DMS153 (cell line): ENCODE measurements at regions not wholly inside any gene's neighbourhood (a gene's known extent, or its start where the extent isn't known, plus 50 kb on each side); places are given as distances from the start of the nearest gene placed in this dataset.
"Not testable (repeated sequence)": the region's sequence is repeated elsewhere in the genome, so short reads cannot be mapped to it uniquely, and the experiment has no call there.

ENCODE experiments used
- DNase-seq: peaks from one replicate; lab custom pipeline; 2025; lab: John Stamatoyannopoulos, UW

DNA sequence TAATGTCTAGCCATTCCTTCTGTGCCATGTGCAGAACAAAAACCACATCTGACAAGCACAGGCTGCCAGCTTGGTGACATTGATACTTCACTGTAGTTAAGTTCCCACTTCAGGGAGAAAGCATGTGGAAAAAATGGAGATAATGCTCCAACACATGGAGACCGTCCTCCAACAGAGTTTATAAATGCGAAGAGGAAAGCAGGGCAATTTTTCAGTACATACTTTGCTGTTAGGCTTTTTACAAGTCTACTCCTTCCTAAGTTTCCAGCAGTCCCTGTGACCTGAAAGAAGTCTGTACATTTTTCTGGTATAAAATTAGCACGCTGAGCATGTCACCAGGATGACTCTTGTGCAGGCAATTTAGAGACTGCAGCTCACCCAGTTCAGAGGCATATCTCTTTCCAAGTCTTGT is 766.9 kb upstream of the IGFBP7 start:
- DNase-seq, result no peak

GRCh38 chr4:57875829-57876392 is 765.7 kb upstream of the IGFBP7 start:
- DNase-seq, result no peak

DNA sequence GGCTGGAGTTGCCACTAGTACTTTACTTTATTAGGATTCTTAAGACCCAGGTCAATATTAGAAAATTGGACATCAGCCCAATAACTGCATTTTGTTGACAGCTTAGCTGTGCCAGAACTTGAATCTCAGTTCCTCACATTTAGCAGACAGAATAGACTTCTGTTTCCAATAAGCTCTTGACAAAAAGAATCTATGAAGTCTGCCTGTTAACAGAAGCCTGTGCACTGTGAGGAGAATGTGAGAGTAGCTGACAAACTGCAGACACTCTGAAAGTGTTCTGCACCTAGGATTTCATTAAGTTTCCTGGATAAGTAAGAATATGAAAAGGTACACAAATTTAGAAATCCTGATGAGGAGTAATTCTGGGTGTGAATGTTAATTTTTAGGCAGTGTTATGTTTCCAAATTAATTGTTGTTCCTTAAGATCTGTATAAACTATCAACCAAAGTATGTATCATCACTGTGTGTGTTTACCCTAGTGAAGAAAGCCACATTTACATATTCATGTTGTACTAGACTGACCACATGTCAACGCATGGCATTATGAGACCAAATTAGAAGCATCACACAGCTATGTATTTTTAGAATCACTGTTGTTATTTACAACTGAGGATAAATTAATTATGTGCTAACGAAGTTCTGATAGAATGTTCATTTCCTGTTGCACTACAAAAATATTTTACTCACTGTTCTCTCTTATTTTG is 756.4 kb upstream of the IGFBP7 start:
- no peak for DNase-seq

DNA sequence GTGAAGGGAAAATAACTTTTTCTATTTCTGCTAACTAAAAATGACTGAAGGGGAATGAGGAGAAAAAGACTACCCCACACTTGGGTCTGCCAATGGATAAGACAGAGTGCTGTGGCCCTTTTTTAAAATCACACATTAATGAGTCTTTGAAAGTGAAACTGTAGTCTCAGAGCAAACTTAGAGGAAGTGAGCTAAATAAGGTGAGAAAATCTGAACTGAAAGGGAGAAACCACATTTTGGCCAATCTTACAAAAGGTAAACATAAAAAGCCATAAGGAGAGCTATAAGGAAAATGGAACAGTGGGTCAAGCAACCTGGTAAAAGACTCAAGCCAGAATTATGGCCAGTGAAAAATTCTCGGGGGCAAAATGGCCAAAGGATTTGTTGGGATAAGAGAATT is 755.1 kb upstream of the IGFBP7 start:
- DNase-seq, result no peak

- no peak for DNase-seq
These were observed 744.6 kb upstream of the IGFBP7 start for GRCh38 chr4:57854748-57855147.

DNA sequence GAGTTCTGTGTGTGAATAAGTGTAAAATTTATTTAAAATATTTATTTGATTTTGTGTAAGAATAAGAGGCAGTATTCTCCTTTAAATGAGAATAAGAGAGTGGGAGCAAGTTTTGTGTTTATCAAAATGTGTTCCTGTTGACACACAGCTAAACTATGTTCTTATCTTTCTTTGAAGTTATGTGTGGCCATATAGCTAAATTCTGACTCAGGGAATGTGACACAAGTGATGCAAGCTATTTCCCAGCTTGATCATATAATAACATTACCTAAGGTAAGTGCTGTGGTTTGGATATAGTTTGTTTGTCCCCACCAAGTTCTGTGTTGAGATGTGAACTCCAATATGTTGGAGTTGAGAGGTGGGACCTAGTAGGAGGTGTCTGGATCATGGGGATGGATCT is 740.0 kb upstream of the IGFBP7 start:
- DNase-seq, result no peak

DNA sequence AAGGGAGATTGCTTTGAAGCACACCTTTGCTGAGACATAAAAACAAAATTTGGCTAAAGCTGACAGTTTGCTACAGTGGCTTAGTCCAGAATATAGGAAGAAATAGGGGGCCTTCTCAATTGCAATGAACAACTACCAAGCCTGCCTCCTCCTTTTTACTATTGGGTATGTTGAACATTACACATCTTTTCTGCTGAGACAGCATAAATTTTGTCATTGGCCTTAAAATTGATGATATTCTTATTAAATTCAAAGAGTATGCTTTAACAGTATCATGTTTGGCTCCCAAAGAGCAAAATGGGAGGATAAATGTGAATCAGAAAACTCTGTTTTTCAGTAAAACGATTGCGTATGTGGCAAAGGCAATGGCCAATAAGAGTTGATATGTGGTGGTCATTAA is 721.9 kb upstream of the IGFBP7 start:
- no peak for DNase-seq

DNA sequence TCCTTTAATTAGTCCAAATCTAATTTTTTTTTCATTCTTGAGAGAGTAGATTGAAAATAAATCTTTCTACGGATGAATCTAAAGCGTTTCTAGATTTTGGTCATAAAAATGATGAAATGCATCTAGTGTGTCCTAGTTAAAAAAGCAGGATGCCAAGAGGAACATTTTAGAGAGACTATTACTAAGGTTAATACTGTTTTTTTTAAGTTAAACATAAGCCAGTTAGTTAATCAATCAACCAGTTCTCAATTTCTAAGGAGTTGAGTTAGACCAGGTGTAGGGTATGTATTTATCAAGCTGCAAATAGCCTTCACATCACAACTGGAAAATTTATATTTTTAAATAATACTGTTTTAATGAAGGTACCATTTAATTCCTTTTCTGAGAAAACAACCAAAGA is 679.5 kb upstream of the IGFBP7 start:
- no peak for DNase-seq

DNA sequence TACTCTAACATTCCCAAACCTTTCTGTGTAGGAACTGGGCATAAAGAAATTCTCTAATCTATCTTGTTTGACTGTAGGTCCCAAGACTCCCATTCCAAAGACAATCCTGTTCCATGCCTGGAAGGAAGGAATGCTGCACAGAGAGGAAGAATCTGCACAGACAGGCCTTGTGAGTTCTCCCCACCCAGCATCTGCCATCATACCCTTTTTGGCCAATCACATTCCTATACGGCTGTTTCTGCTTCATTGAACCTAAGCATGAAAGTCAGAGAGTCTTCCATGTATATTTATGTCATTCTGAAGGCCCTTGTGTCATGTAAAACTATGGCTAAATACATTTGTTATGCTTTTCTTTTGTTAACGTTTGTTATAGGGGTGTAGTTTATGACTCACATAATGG is 667.7 kb upstream of the IGFBP7 start:
- no peak for DNase-seq

- no peak for DNase-seq
These were observed 664.5 kb upstream of the IGFBP7 start for GRCh38 chr4:57774681-57775080.

DNA sequence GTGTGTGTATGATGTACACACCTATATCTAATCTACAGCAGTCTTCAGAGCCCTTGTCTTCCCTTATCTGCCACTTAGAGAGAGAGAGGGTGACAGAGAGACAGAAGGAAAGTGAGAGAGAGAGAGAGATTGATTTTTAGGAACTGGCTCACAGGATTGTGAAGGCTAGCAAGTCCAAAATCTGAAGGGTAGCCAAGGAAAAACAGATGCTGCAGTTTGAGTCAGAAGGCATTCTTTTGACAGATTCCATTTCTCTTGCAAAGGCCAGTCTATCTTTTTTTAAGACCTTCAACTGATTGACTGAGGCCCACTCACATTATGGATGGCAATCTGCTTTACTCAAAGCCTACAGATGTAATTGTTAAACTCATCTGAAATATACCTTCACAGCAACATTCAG is 664.0 kb upstream of the IGFBP7 start:
- no peak for DNase-seq

- no peak for DNase-seq
These were observed 656.2 kb upstream of the IGFBP7 start for GRCh38 chr4:57766341-57766740.

DNA sequence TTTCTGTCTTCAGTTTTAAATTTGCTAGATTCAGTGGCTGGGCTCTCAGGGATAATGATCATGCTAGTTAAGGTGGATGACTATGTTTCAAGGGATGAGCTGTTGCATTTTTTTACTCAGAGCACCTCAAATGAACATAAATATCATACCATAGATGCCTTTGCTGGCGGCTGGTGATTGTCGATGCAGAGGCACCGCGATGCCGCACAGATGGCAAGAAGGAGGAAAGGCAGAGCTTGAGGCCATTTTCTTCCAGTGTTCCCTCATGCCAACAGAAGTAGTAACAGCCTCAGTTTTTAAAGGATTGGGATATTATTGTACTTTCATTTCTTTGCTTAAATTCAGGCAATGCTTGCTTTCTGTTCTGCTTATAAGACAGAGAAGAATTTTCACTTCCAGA is 654.7 kb upstream of the IGFBP7 start:
- no peak for DNase-seq

DNA sequence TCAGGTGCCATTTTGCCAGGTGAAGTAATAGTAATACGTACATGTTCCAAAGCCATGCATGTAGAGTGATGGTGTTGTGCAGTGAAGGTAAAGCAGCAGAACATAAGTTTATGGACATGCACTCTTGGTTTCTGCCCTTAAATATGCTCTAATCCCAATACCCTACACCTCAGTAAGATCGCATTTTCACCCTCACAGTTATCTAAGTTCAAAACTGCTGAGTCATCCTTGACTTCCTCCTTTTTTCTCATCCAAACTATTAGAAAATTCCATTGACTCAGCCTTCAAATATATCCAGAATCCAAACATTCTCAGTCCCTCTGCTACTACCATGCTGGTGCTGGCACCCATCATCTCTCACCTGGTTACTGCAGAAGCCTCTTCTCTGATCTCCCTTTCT is 652.9 kb upstream of the IGFBP7 start:
- DNase-seq, result no peak

- DNase-seq, result no peak
These were observed 630.5 kb upstream of the IGFBP7 start for GRCh38 chr4:57740625-57741190.

- no peak for DNase-seq
These were observed 626.6 kb upstream of the IGFBP7 start for GRCh38 chr4:57736781-57737180.

GRCh38 chr4:57734104-57734670 is 624.0 kb upstream of the IGFBP7 start:
- DNase-seq, result no peak

DNA sequence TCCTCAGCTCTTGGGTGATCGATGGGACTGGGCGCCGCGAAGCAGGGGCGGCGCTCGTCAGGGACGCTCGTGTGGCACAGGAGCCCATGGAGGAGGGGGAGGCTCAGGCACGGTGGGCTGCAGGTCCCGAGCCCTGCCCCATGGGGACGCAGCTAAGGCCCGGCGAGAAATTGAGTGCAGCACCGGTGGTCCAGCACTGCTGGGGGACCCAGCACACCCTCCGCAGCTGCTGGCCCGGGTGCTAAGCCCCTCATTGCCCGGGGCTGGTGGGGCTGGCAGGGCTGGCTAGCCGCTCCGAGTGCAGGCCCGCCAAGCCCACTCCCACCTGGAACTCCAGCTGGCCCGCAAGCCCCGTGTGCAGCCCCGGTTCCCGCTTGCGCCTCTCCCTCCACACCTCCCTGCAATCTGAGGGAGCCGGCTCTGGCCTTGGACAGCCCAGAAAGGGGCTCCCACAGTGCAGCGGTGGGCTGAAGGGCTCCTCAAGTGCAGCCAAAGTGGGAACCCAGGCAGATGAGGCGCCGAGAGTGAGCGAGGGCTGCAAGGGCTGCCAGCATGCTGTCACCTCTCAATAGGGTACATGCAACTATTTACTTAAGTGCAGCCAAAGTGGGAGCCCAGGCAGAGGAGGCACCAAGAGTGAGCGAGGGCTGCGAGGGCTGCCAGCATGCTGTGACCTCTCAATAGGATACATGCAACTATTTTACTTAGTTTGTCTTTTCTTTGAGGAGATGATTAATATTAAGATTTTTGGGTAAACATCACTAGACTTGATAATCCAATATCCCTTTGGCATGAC is 619.8 kb upstream of the IGFBP7 start:
- not testable (repeated sequence) for DNase-seq

- DNase-seq, result no peak
These were observed 616.0 kb upstream of the IGFBP7 start for GRCh38 chr4:57726154-57726553.

DNA sequence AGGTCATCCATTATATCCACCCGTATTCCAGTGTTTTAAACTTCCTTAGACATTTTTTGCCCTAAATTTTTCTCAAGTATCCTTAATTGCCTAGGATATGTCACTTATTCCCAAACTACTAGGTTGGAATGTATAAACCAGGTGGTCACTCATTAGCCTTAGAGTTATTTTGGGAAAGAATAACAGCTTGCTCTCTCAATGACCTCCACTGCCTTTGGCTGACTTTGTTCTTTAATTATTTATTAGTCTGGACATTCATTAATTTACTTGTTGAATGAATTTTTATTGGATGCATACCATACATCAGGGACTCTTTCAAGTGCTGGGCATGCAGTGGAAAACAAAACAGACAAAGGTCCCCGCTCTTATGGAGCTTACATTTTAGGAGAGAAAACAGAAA is 609.3 kb upstream of the IGFBP7 start:
- no peak for DNase-seq

DNA sequence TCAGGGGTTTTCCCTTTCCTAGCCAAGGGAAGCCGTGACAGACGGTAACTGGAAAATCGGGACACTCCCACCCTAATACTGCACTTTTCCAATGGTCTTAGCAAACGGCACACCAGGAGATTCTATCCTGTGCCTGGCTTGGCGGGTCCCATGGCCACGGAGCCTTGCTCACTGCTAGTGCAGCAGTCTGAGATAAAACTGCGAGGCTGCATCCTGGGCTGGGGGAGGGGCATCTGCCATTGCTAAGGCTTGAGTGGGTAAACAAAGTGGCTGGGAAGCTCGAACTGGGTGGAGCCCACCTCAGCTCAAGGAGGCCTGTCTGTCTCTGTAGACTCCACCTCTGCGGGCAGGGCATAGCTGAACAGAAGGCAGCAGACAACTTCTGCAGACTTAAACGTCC is 604.1 kb upstream of the IGFBP7 start:
- not testable (repeated sequence) for DNase-seq

DNA sequence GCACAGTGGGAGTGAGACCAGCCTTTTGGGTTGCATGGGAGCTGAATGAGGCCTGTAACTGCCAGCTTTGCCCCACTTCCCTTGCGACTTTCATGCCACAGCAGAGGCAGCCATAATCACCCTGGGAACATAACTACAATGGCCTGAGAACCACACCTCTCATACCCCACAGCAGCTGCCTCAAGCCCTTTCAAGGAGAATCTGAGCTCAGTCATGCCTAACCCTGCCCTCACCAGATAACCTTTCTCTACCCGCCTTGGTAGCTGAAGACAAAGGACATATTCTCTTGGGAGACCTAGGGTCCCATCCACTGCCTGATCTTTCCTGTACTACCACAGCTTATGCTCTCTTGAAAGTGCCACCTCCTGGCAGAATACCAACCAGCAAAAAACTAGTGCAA is 599.9 kb upstream of the IGFBP7 start:
- DNase-seq, result no peak

DNA sequence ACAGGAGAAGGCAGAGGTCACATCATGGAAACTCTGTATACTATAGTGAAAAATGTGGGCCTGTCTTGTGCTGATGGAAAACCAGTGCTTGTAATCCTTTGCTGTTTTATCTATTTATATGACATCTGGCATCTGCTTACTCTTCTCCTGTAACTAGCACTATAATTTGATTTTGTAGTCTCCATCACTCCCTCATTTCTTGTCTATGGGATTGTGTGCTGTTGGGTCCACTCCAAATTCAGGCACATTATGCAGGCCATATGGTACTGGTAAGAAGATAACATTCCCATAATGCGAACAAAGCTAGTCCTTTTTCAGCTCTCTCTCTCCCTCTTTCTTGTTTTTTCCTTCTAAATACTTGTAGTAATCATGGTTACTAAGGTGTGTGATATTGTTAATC is 581.2 kb upstream of the IGFBP7 start:
- DNase-seq, result no peak
